WTC11 (cell line): ENCODE measurements at regions not wholly inside any gene's neighbourhood (a gene's known extent, or its start where the extent isn't known, plus 50 kb on each side); places are given as distances from the start of the nearest gene placed in this dataset.

Source experiments
- ATAC-seq: fragments of 200-7000 bp; cut with Tn5 transposase; 2 replicates; pipeline ENCODE4 v1.10.0; 2021; ENCODE audit warnings: mild to moderate bottlenecking, moderate library complexity
- CTCF ChIA-PET: fragments of 300-600 bp; sonication (Branson Sonifier 250); formaldehyde crosslinking; loops from one replicate; lab custom pipeline; 2021; ENCODE audit warnings: antibody characterized with exemption; lab: Charles Lee
- POLR2A ChIA-PET: fragments of 350-600 bp; sonication (Branson Sonifier 250); formaldehyde crosslinking; loops from one replicate; lab custom pipeline; 2021; ENCODE audit warnings: antibody characterized with exemption; lab: Charles Lee
- DNase-seq: peaks from one replicate; pipeline ENCODE4 v3.0.0; 2021; ENCODE audit warnings: low spot score
- H3K27ac Mint-ChIP-seq: 2 replicates; pipeline ENCODE4 v1.8.0; 2021; ENCODE audit warnings: mixed read lengths
- H3K27me3 Mint-ChIP-seq: 2 replicates; pipeline ENCODE4 v1.8.0; 2021; ENCODE audit warnings: low read depth, mild to moderate bottlenecking, moderate library complexity, mixed read lengths
- H3K36me3 Mint-ChIP-seq: 2 replicates; pipeline ENCODE4 v1.8.0; 2021; ENCODE audit warnings: mixed read lengths
- H3K4me1 Mint-ChIP-seq: 2 replicates; pipeline ENCODE4 v1.8.0; 2022; ENCODE audit warnings: mixed read lengths
- H3K4me3 Mint-ChIP-seq: 2 replicates; pipeline ENCODE4 v1.8.0; 2021; ENCODE audit warnings: mild to moderate bottlenecking, moderate library complexity, mixed read lengths
- H3K9me3 Mint-ChIP-seq: 2 replicates; pipeline ENCODE4 v1.8.0; 2021; ENCODE audit warnings: mixed read lengths
- ARID4B ChIP-seq: sonication (generic); formaldehyde crosslinking; IDR thresholded peaks from 2 replicates; pipeline ENCODE4 v1.8.0; 2023; ENCODE audit warnings: missing genetic modification reagents, mild to moderate bottlenecking, borderline replicate concordance
- ATF3 ChIP-seq: sonication (generic); formaldehyde crosslinking; conservative IDR thresholded peaks from 2 replicates; pipeline ENCODE4 v1.8.1; 2022; ENCODE audit warnings: mild to moderate bottlenecking, missing genetic modification reagents
- CREM ChIP-seq: sonication (generic); formaldehyde crosslinking; IDR thresholded peaks from 2 replicates; pipeline ENCODE4 v1.8.1; 2022; ENCODE audit warnings: mild to moderate bottlenecking, missing genetic modification reagents, moderate library complexity
- GRHL2 ChIP-seq: fragments of 250-450 bp; sonication (Bioruptor Pico); IDR thresholded peaks from 2 replicates; pipeline ENCODE4 v1.8.0; 2022; ENCODE audit warnings: mild to moderate bottlenecking, moderate library complexity; ENCODE audit not compliant: insufficient replicate concordance, severe bottlenecking
- JAZF1 ChIP-seq: fragments of 250-450 bp; sonication (Bioruptor Pico); IDR thresholded peaks from 2 replicates; pipeline ENCODE4 v1.9.0; 2021; ENCODE audit warnings: moderate library complexity, mild to moderate bottlenecking, inconsistent platforms
- MAX ChIP-seq: sonication (generic); formaldehyde crosslinking; IDR thresholded peaks from 2 replicates; pipeline ENCODE4 v1.8.0; 2022; ENCODE audit warnings: mild to moderate bottlenecking, missing genetic modification reagents
- MLX ChIP-seq: sonication (generic); formaldehyde crosslinking; IDR thresholded peaks from 2 replicates; pipeline ENCODE4 v1.8.1; 2023; ENCODE audit warnings: mild to moderate bottlenecking, missing genetic modification reagents, moderate library complexity
- NFATC4 ChIP-seq: fragments of 250-450 bp; sonication (Bioruptor Pico); IDR thresholded peaks from 2 replicates; pipeline ENCODE4 v1.9.0; 2021; ENCODE audit warnings: mild to moderate bottlenecking
- NR2C2 ChIP-seq: sonication (generic); formaldehyde crosslinking; IDR thresholded peaks from 2 replicates; pipeline ENCODE4 v1.8.0; 2022; ENCODE audit warnings: mild to moderate bottlenecking, missing genetic modification reagents
- PREB ChIP-seq: sonication (generic); formaldehyde crosslinking; IDR thresholded peaks from 2 replicates; pipeline ENCODE4 v1.8.1; 2022; ENCODE audit warnings: mild to moderate bottlenecking, missing genetic modification reagents, moderate library complexity, borderline replicate concordance
- SMAD4 ChIP-seq: sonication (generic); formaldehyde crosslinking; IDR thresholded peaks from 2 replicates; pipeline ENCODE4 v1.8.0; 2022; ENCODE audit warnings: mild to moderate bottlenecking, missing genetic modification reagents
- ZNF121 ChIP-seq: sonication (generic); formaldehyde crosslinking; IDR thresholded peaks from 2 replicates; pipeline ENCODE4 v1.8.0; 2023; ENCODE audit warnings: missing genetic modification reagents
- ZNF396 ChIP-seq: fragments of 250-450 bp; sonication (Bioruptor Pico); IDR thresholded peaks from 2 replicates; pipeline ENCODE4 v1.8.0; 2021; ENCODE audit warnings: mild to moderate bottlenecking, moderate library complexity, borderline replicate concordance
- ZNF532 ChIP-seq: fragments of 250-450 bp; sonication (Bioruptor Pico); IDR thresholded peaks from 2 replicates; pipeline ENCODE4 v1.9.0; 2021; ENCODE audit warnings: mild to moderate bottlenecking, borderline replicate concordance
- ZSCAN18 ChIP-seq: fragments of 250-450 bp; sonication (Bioruptor Pico); IDR thresholded peaks from 2 replicates; pipeline ENCODE4 v2.1.2; 2022; ENCODE audit warnings: mild to moderate bottlenecking, moderate library complexity

- DNase-seq (no peak), ATAC-seq (no peak)
- H3K4me1 Mint-ChIP-seq: no peaks in the 10 kb centered on the region
- peaks cover 64% of the 10 kb centered on the region for H3K36me3 Mint-ChIP-seq
- CTCF ChIA-PET: no interaction called here
- POLR2A ChIA-PET: no interaction called here
- H3K9me3 Mint-ChIP-seq: peaks cover 96% of the 10 kb centered on the region
- no peak overlapping the region for H3K4me3 Mint-ChIP-seq
- TF ChIP-seq ZSCAN18 (CRISPR knock-in tag) (no peak), NR2C2 (no peak), MLX (CRISPR knock-in tag) (no peak), NFATC4 (CRISPR knock-in tag) (no peak), CREM (no peak), SMAD4 (CRISPR knock-in tag) (no peak), ZNF121 (CRISPR knock-in tag) (no peak), ATF3 (CRISPR knock-in tag) (no peak), ZNF532 (CRISPR knock-in tag) (no peak), ZNF396 (CRISPR knock-in tag) (no peak), GRHL2 (CRISPR knock-in tag) (no peak), PREB (CRISPR knock-in tag) (no peak), JAZF1 (CRISPR knock-in tag) (no peak), ARID4B (CRISPR knock-in tag) (no peak), MAX (CRISPR knock-in tag) (no peak)
- H3K27me3 Mint-ChIP-seq: peaks cover 3% of the 10 kb centered on the region; the same call in 1 of the 2 replicates
- no peak overlapping the region for H3K27ac Mint-ChIP-seq
These were observed 137.2 kb downstream of the AHSP start for GRCh38 chr16:31664683-31665482.
